HepG2 (cell line): ENCODE measurements at regions not wholly inside any gene's neighbourhood (a gene's known extent, or its start where the extent isn't known, plus 50 kb on each side); places are given as distances from the start of the nearest gene placed in this dataset.

Source experiments
- ATAC-seq: fragments of 200-7000 bp; cut with Tn5 transposase; 3 replicates; pipeline ENCODE4 v1.9.1; 2020; ENCODE audit warnings: mild to moderate bottlenecking, moderate library complexity
- BruUV-seq: library from RNA; stranded (reverse); fragments of 400-500 nt; replicated peaks from 2 replicates; lab custom pipeline; 2021; lab: Mats Ljungman, UMichigan
- CTCF ChIA-PET: fragments of 300-600 bp; formaldehyde crosslinking; extraction: SDS; loops from one replicate; lab custom pipeline; 2021; ENCODE audit warnings: low total read pairs, inconsistent platforms, low intra/inter-chr PET ratio; lab: Yijun Ruan, JAX
- POLR2A ChIA-PET: fragments of 350-600 bp; sonication (Branson Sonifier 250); formaldehyde crosslinking; loops from one replicate; lab custom pipeline; 2020; ENCODE audit warnings: antibody characterized with exemption, inconsistent platforms; lab: Yijun Ruan, JAX
- DNase-seq: peaks from one replicate; pipeline ENCODE4 v3.0.0-alpha.2; 2015; ENCODE audit warnings: low spot score
- FAIRE-seq: peaks from 3 replicates; lab custom pipeline; 2011; peaks lifted over from hg19 to GRCh38; lab: Jason Lieb, UNC
- H2AFZ ChIP-seq: one replicate; pipeline ENCODE4 v1.6.1; 2011; ENCODE audit warnings: low read length, inconsistent platforms
- H3K27ac ChIP-seq: fragments of 300-600 bp; 3 replicates; pipeline ENCODE4 v1.8.0; 2011; ENCODE audit warnings: mixed run types, mild to moderate bottlenecking, mixed read lengths, low read length, inconsistent platforms; ENCODE audit not compliant: insufficient read depth; ENCODE audit errors: extremely low read length
- H3K27me3 ChIP-seq, 2 experiments: fragments of 200-600 bp in 1 of 2; 2 replicates in 1 of 2; 3 replicates in 1 of 2; pipeline versions ENCODE4 v1.6.0 to v1.8.0; 2011; ENCODE audit warnings: low read length in 2 of 2, mild to moderate bottlenecking in 2 of 2, moderate library complexity in 2 of 2, inconsistent platforms in 1 of 2; ENCODE audit not compliant: insufficient read depth in 2 of 2, control insufficient read depth in 1 of 2
- H3K36me3 ChIP-seq, 2 experiments: fragments of 200-600 bp in 1 of 2; replicated peaks in 1 of 2; 2 replicates in 1 of 2; 3 replicates in 1 of 2; pipeline versions ENCODE4 v1.5.1 to v1.8.0; 2011; ENCODE audit warnings: low read length in 2 of 2, inconsistent platforms in 1 of 2; ENCODE audit not compliant: insufficient read depth in 2 of 2, control insufficient read depth in 1 of 2
- H3K4me1 ChIP-seq: 2 replicates; pipeline ENCODE4 v1.5.1; 2012; ENCODE audit warnings: low read length, inconsistent platforms; ENCODE audit not compliant: insufficient read depth
- H3K4me2 ChIP-seq: 2 replicates; pipeline ENCODE4 v1.6.0; 2011; ENCODE audit warnings: low read depth, low read length, inconsistent platforms
- H3K4me3 ChIP-seq, 3 experiments: fragments of 200-600 bp in 1 of 3; sonication (generic), shearing (Covaris generic) in 1 of 3; replicated peaks in 1 of 3; 2 replicates each; pipeline ENCODE4 v1.5.1; 2011 to 2016; ENCODE audit warnings: low read length in 3 of 3, inconsistent platforms in 2 of 3, low read depth in 2 of 3, mild to moderate bottlenecking in 2 of 3, control low read depth in 1 of 3, mixed read lengths in 1 of 3; ENCODE audit not compliant: insufficient read depth in 1 of 3
- H3K79me2 ChIP-seq: one replicate; pipeline ENCODE4 v1.6.1; 2011; ENCODE audit warnings: low read length, inconsistent platforms; ENCODE audit not compliant: insufficient read depth
- H3K9ac ChIP-seq: 2 replicates; pipeline ENCODE4 v1.6.0; 2011; ENCODE audit warnings: mild to moderate bottlenecking, low read depth, low read length, inconsistent platforms; ENCODE audit not compliant: insufficient read depth
- H3K9me3 ChIP-seq: 2 replicates; pipeline ENCODE4 v1.5.1; 2012; ENCODE audit warnings: mild to moderate bottlenecking, low read length
- H4K20me1 ChIP-seq: 2 replicates; pipeline ENCODE4 v1.6.0; 2011; ENCODE audit warnings: inconsistent platforms, mild to moderate bottlenecking, low read length, moderate library complexity; ENCODE audit not compliant: insufficient read depth
- ATF2 ChIP-seq: sonication (generic); formaldehyde crosslinking; IDR thresholded peaks from 2 replicates; pipeline ENCODE4 v1.4.0; 2020; ENCODE audit warnings: missing genetic modification reagents
- DPF2 ChIP-seq: sonication (generic); formaldehyde crosslinking; IDR thresholded peaks from 2 replicates; pipeline ENCODE4 v1.4.0; 2020; ENCODE audit warnings: mild to moderate bottlenecking, low read depth, missing genetic modification reagents, borderline replicate concordance
- ISL2 ChIP-seq: sonication (generic); formaldehyde crosslinking; IDR thresholded peaks from 2 replicates; pipeline ENCODE4 v1.5.0; 2020; ENCODE audit warnings: missing genetic modification reagents
- KDM1A ChIP-seq: IDR thresholded peaks from 2 replicates; pipeline ENCODE4 v1.6.1; 2016; ENCODE audit warnings: missing compliant biosample characterization
- KDM5A ChIP-seq: fragments of 200-600 bp; sonication (generic); IDR thresholded peaks from 2 replicates; pipeline ENCODE4 v1.7.0; 2018; ENCODE audit warnings: antibody characterized with exemption, mild to moderate bottlenecking, low read length, borderline replicate concordance
- NKX3-1 ChIP-seq: sonication (generic); formaldehyde crosslinking; IDR thresholded peaks from 2 replicates; pipeline ENCODE4 v1.5.0; 2020; ENCODE audit warnings: missing genetic modification reagents
- POLR2A ChIP-seq, 2 experiments: IDR thresholded peaks; 2 replicates each; pipeline ENCODE4 v1.6.1; 2011; ENCODE audit warnings: low read depth in 2 of 2, low read length in 2 of 2, mild to moderate bottlenecking in 1 of 2, moderate library complexity in 1 of 2; ENCODE audit not compliant: insufficient read depth in 1 of 2
- RCOR2 ChIP-seq: IDR thresholded peaks from 2 replicates; pipeline ENCODE4 v1.6.1; 2016; ENCODE audit warnings: missing biosample characterization, missing genetic modification reagents
- TOE1 ChIP-seq: sonication (generic); formaldehyde crosslinking; IDR thresholded peaks from 2 replicates; pipeline ENCODE4 v1.4.0; 2020; ENCODE audit warnings: mild to moderate bottlenecking, missing genetic modification reagents
- ZBTB14 ChIP-seq: sonication (generic); formaldehyde crosslinking; IDR thresholded peaks from 2 replicates; pipeline ENCODE4 v1.4.0; 2020; ENCODE audit warnings: missing genetic modification reagents
- ZMYM2 ChIP-seq: sonication (generic); formaldehyde crosslinking; IDR thresholded peaks from 2 replicates; pipeline ENCODE4 v1.8.0; 2022; ENCODE audit warnings: mild to moderate bottlenecking, missing genetic modification reagents
- ZNF574 ChIP-seq: sonication (generic); formaldehyde crosslinking; IDR thresholded peaks from 2 replicates; pipeline ENCODE4 v1.4.0; 2020; ENCODE audit warnings: missing genetic modification reagents
- ZNF777 ChIP-seq: sonication (generic); formaldehyde crosslinking; IDR thresholded peaks from 2 replicates; pipeline ENCODE4 v1.4.0; 2020; ENCODE audit warnings: missing genetic modification reagents
- in situ Hi-C: cut with HindIII; loops from 2 replicates; pipeline ENCODE4 v1.10.0; 2017; ENCODE audit warnings: low pct_unique_long_range_greater_than_20kb; ENCODE audit not compliant: extremely low pct_ligation_motif_present
- intact Hi-C: fragments of 100-400 bp; cut with micrococcal nuclease; formaldehyde crosslinking; loops from one replicate; pipeline ENCODE4 v1.10.0; 2022; ENCODE audit not compliant: unreplicated experiment
- TF ChIP-seq, protein P1 (sequence below): sonication (generic); formaldehyde crosslinking; IDR thresholded peaks from 2 replicates; pipeline ENCODE4 v1.8.1; 2023; ENCODE audit warnings: mild to moderate bottlenecking, missing genetic modification reagents
- TF ChIP-seq, protein P2 (sequence below): sonication (generic); formaldehyde crosslinking; IDR thresholded peaks from 2 replicates; pipeline ENCODE4 v1.4.0; 2020; ENCODE audit warnings: missing genetic modification reagents, borderline replicate concordance

DNA sequence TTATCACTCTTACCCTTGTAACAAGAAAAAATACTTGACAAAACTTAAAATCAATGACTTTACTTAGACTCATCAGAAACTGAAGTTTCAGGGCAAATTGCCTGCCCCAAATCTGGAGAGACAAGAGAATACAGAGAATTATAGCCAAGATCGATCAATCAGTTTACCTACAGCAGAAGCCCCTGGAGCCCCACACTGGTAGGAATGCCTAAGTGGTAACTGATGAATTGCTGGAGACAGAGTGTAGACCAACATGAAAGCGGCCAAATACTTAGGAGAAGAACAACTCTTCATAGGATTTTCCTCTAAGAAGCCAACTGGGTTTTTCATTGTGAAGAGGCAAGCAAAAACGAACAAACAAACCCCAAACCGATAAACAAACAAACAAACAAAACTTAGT, 1430.0 kb downstream of the EFNB2 start (continued):
- no peak for TF ChIP-seq KDM5A
- no peak for TF ChIP-seq TOE1 (CRISPR knock-in tag)
- no peak for TF ChIP-seq ATF2 (CRISPR knock-in tag)
- no peak for TF ChIP-seq ZNF777 (CRISPR knock-in tag)
- no peak for TF ChIP-seq ISL2 (CRISPR knock-in tag)
- TF ChIP-seq, all 625 proteins: peak for 0

DNA sequence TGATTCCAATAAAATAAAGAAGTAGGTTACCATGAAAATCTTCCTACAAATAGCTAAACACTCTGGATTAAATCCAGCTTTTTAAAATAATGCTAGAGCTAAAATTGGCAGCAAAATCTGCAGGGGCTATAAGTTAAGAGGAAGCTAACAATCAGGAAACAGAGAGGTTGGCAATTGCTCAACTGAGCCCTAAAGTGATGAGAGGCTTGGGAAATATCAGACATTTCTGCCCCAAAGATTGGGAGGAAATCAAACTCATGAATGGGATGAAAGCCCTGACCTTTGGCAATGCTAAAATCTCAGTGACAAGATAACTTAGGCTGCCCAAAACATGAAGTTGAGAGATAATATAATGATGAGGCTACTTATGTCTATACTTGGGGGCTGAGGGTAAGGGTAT, 1437.9 kb downstream of the EFNB2 start:
- no peaks in the 10 kb centered on the region for H3K36me3 ChIP-seq
- H3K27ac ChIP-seq, result no peak overlapping the region
- no peak overlapping the region for H3K9ac ChIP-seq
- intact Hi-C loops (no loop called here), in situ Hi-C loops (no loop called here)
- FAIRE-seq (no peak), ATAC-seq (no peak), DNase-seq (no peak)
- no peaks in the 10 kb centered on the region for H3K79me2 ChIP-seq
- H2AFZ ChIP-seq, result no peak overlapping the region
- H3K4me2 ChIP-seq, result no peak overlapping the region
- no TSS peak for BruUV-seq
- no peaks in the 10 kb centered on the region for H4K20me1 ChIP-seq
- no peak overlapping the region for H3K4me3 ChIP-seq
- CTCF ChIA-PET, result no interaction called here
- H3K9me3 ChIP-seq, result peaks cover 42% of the 10 kb centered on the region
- no peaks in the 10 kb centered on the region for H3K4me1 ChIP-seq
- POLR2A ChIA-PET, result no interaction called here
- no peaks in the 10 kb centered on the region for H3K27me3 ChIP-seq
- TF ChIP-seq DPF2 (CRISPR knock-in tag), result no peak
- TF ChIP-seq RCOR2, result no peak
- TF ChIP-seq, protein P1, sequence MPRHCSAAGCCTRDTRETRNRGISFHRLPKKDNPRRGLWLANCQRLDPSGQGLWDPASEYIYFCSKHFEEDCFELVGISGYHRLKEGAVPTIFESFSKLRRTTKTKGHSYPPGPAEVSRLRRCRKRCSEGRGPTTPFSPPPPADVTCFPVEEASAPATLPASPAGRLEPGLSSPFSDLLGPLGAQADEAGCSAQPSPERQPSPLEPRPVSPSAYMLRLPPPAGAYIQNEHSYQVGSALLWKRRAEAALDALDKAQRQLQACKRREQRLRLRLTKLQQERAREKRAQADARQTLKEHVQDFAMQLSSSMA, result no peak
- TF ChIP-seq ZBTB14, result no peak
- TF ChIP-seq, protein P2, sequence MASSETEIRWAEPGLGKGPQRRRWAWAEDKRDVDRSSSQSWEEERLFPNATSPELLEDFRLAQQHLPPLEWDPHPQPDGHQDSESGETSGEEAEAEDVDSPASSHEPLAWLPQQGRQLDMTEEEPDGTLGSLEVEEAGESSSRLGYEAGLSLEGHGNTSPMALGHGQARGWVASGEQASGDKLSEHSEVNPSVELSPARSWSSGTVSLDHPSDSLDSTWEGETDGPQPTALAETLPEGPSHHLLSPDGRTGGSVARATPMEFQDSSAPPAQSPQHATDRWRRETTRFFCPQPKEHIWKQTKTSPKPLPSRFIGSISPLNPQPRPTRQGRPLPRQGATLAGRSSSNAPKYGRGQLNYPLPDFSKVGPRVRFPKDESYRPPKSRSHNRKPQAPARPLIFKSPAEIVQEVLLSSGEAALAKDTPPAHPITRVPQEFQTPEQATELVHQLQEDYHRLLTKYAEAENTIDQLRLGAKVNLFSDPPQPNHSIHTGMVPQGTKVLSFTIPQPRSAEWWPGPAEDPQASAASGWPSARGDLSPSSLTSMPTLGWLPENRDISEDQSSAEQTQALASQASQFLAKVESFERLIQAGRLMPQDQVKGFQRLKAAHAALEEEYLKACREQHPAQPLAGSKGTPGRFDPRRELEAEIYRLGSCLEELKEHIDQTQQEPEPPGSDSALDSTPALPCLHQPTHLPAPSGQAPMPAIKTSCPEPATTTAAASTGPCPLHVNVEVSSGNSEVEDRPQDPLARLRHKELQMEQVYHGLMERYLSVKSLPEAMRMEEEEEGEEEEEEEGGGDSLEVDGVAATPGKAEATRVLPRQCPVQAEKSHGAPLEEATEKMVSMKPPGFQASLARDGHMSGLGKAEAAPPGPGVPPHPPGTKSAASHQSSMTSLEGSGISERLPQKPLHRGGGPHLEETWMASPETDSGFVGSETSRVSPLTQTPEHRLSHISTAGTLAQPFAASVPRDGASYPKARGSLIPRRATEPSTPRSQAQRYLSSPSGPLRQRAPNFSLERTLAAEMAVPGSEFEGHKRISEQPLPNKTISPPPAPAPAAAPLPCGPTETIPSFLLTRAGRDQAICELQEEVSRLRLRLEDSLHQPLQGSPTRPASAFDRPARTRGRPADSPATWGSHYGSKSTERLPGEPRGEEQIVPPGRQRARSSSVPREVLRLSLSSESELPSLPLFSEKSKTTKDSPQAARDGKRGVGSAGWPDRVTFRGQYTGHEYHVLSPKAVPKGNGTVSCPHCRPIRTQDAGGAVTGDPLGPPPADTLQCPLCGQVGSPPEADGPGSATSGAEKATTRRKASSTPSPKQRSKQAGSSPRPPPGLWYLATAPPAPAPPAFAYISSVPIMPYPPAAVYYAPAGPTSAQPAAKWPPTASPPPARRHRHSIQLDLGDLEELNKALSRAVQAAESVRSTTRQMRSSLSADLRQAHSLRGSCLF (CRISPR knock-in tag), result no peak
- no peak for TF ChIP-seq KDM1A
- no peak for TF ChIP-seq ZMYM2 (CRISPR knock-in tag)
- TF ChIP-seq POLR2A (IDR thresholded peaks at IDR 0.05; ENCODE audit: insufficient read depth in 1 of 2, low read depth in 2 of 2, low read length in 2 of 2), result no peak
- no peak for TF ChIP-seq ZNF574 (CRISPR knock-in tag)
- no peak for TF ChIP-seq NKX3-1 (CRISPR knock-in tag)
